Upper lobe of left lung (tissue), 4 donors: ENCODE measurements at regions not wholly inside any gene's neighbourhood (a gene's known extent, or its start where the extent isn't known, plus 50 kb on each side); places are given as distances from the start of the nearest gene placed in this dataset.

Experiments
- CTCF ChIP-seq, 6 experiments: fragments of 450-650 bp in 4 of 6; fragments of 200-600 bp in 2 of 6; sonication (generic) in 2 of 6; IDR thresholded peaks; one replicate each; pipeline ENCODE4 v1.5.1; 2016 to 2019; ENCODE audit warnings: antibody characterized with exemption in 6 of 6
- POLR2A ChIP-seq, 4 donors: fragments of 450-650 bp; IDR thresholded peaks; one replicate each; pipeline ENCODE4 v1.5.1; 2016 to 2017; ENCODE audit warnings: antibody characterized with exemption in 4 of 4, mild to moderate bottlenecking in 2 of 4
- POLR2AphosphoS5 ChIP-seq, 2 donors: sonication (generic); formaldehyde crosslinking; IDR thresholded peaks; one replicate each; pipeline ENCODE4 v1.5.1; 2017; ENCODE audit warnings: antibody characterized with exemption in 2 of 2

- no peak for TF ChIP-seq CTCF (IDR thresholded peaks at IDR 0.05)
- TF ChIP-seq POLR2A (IDR thresholded peaks at IDR 0.05): no peak
- no peak for TF ChIP-seq POLR2AphosphoS5 (IDR thresholded peaks at IDR 0.05)
Measured at GRCh38 chr6:1105833-1106400, 206.0 kb upstream of the FOXQ1 start.
